Kidney tubule cell (primary cell): ENCODE measurements at regions not wholly inside any gene's neighbourhood (a gene's known extent, or its start where the extent isn't known, plus 50 kb on each side); places are given as distances from the start of the nearest gene placed in this dataset.

Source experiments
- DNase-seq: peaks from one replicate; pipeline ENCODE4 v3.0.0-alpha.2; 2018; ENCODE audit warnings: low spot score

DNA sequence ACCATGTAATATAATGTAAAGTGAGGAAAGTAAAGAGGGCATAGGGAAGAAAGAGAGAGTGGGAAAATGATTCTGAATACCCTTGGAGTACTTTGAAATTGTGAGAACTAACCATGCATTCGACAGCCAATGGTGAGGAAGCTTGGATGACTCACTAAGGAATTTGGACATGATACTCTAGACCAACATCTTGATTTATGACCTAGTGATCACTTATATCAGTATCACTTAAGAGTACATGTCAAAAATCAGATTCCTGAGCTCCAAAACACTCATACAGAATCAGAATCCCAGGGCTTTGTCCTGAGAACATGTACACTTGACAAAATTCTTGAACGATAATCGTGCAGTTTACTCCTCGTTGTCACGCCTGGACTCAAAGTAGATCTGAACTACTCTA, 1899.8 kb upstream of the PIK3C3 start:
- peak; percentile 35 for DNase-seq

DNA sequence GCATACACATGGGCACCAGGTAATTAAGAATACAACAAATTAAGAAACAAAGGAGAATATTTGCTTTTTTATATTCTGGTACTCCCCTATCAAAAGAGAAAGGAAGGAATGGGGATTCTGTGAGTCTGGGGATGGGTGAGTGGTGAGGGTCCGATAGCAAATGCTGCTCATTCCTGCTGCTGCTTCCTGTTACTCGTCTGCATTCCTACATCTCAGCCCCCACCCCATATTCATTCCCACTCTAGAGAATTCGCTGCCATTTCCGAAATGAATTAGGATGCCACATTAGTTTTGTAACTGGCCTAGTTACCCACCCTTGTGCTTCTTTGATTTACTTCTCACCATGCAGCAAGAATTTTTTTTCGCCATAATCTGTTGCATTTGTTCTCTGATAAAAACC, 1905.3 kb upstream of the PIK3C3 start:
- DNase-seq, result no peak

- no peak for DNase-seq
These were observed 1906.0 kb upstream of the PIK3C3 start for GRCh38 chr18:40048886-40049650.

DNA sequence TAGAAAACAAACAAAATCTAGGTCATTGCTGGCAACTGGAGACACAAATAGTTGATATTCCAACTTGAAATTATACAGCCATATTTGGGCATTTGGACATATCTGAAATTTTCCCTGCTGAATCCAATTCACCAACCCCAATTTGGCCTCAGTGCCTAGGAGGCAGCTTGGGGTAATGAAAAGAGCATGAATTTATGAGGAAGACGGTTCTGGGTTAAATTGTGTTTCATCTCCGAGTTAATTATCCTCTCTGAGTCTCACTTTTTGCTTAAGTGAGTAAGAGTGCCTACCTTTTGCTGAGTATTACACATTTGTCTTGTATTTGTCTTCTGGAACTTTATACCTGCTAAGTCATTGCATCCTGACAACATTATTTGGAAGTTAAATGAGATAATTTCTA, 1906.8 kb upstream of the PIK3C3 start:
- DNase-seq, result no peak

DNA sequence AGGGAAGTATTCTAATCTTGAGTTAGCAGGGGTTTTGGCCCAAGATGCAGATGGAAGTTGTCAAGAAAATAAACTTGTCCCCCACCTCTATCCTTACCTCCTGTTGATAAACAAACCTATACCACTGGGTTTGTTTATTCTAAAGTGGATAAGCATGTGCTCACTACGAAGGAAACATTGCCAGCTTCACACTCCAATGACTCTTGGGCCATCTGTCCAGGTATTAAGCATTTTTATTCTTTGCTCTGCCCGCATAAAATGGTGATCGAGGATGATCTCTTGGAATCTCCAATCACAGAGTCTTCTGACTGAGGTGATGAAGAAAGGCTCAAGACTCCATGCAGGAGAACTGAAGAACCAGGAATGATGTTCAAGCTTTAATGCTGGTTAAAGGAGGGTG, 1908.4 kb upstream of the PIK3C3 start:
- DNase-seq, result no peak

GRCh38 chr18:40041951-40042350, 1913.1 kb upstream of the PIK3C3 start:
- no peak for DNase-seq

DNA sequence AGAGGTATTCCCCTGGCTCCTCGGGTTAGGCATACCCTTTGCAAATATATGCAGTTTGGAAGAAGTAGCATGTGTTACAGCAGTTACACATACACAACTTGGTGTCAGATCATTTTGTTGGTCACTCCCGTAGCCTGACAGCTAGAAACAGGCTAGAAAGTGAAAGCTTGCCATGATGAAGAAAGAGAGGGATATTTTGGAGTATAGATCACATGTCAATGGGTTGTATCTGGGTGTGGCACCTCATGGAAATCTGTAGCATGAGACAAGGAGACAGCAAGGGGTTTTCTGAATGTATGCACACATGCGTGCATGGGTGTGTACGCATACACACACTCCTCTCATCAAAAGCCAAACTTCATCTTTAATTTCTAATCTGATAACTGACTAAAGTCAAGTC, 1914.5 kb upstream of the PIK3C3 start:
- DNase-seq, result no peak

- no peak for DNase-seq
These were observed 1917.7 kb upstream of the PIK3C3 start for GRCh38 chr18:40037356-40037755.

DNA sequence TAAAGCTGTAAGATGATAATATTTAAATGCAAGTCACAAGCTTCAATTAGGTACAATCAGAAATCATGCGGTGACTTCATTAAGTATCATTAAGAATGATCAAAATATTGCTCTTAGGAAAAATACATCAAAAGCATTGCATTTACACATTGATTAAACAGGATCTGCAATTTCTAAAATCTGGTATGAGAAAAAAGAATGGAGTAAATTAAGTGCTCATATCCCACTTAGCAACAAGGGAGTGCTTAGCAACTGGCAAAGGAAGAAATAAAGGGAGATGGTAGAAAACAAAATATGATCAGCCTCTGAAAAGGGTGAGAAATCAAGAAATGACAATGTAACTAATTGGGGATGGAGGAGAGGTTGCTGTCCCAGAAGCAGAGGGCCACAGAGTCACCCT, 1918.2 kb upstream of the PIK3C3 start:
- DNase-seq, result no peak

- DNase-seq, result no peak
These were observed 1919.1 kb upstream of the PIK3C3 start for GRCh38 chr18:40035966-40036365.

DNA sequence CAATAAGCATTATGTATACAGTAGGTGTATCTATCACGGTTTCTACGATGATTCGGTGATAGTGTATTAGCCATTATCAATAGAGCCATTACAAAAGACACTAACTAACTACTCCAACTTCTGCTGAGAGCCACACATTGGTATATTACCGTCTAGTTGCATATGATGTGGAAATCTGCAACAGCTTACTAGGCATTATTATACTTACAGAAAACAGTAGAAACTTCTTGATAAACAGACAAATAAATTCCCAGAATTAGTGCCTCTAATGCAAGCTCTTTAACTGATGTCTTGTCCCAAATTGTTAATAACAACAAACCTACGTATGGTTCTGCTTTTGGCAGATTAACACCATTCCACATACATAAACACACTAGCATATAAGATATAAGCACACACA, 1923.0 kb upstream of the PIK3C3 start:
- no peak for DNase-seq

DNA sequence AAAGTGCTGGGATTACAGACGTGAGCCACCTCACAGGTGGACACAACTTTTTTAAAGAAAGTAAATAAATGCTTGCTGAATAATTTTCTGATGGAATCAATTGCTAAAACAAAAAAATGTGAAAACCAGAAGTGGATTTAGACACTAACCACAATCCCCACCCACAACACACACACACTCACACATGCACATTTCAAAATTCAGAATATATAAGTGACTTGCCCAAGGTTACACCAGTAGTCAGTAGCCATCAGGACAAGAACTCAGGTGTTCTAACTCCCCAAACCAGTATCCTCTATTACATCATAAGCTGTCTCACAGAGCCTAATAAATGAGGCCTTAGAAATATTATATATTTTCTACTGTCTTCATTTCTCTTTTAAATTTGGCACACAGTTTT, 1923.6 kb upstream of the PIK3C3 start:
- no peak for DNase-seq

DNA sequence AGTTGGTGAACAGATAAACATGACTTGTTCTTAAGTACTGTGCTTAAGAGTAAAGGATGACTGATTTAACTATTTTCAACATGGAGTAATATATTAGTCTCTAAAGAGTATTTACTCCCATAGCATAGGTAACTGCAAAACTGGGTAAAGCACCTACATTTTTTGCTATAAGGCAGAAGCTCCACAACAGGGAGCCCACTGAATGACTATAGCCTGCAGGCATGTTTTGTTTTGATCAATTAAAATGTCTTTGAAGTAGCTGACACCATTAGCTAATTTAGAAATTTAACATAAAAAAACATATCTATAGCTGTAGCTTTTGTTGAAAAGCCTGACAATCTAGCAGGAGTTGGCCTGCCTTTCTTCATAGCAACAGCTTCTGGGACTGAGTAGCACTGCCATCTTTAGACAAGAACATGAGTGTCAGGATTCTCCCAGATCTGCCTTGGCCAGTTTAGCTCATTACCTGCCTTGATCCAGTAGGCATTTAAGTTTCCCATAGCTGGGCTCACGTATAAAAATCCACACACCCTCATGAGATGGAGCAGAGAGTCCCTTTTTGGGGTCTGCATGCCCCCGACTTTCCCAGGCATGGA, 1935.1 kb upstream of the PIK3C3 start:
- no peak for DNase-seq

DNA sequence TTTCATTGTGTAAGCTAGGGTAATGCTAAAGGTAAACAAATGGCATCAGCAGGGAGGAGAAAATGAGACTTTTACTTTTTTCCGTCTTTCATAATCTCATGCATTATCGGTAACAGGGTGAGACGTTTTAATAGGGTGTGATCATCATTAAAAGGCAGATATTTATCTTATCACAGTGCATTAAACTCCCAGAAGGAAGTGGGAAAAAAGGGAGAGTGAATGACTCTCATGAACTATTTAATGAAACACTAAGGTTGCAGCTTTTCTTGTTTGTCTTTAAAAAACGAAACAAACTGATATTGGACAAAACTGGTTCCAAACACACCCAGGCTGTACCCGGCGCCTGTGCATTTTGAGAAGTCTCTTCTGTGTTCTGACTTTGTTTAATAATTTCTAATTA, 1936.8 kb upstream of the PIK3C3 start:
- DNase-seq, result no peak

DNA sequence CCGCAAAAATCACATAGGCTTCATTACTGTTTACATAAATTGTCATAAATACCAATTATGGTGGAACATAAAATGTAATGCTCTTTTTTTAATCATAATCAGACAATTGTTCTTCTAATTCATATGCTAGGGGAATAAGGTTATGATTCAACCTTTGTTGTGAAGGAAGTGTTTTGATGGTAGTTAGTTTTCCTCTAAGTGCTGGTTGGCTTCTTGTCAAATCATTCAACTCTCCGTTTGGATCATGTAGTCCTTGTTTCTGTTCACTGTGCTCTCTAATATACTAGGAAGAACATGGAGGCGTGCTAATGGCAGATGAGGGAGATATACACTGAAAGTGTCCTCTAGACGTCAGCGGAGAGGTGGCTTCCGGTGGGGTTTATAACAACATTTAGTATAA, 1938.0 kb upstream of the PIK3C3 start:
- no peak for DNase-seq

GRCh38 chr18:40016405-40016804, 1938.6 kb upstream of the PIK3C3 start:
- DNase-seq, result no peak

DNA sequence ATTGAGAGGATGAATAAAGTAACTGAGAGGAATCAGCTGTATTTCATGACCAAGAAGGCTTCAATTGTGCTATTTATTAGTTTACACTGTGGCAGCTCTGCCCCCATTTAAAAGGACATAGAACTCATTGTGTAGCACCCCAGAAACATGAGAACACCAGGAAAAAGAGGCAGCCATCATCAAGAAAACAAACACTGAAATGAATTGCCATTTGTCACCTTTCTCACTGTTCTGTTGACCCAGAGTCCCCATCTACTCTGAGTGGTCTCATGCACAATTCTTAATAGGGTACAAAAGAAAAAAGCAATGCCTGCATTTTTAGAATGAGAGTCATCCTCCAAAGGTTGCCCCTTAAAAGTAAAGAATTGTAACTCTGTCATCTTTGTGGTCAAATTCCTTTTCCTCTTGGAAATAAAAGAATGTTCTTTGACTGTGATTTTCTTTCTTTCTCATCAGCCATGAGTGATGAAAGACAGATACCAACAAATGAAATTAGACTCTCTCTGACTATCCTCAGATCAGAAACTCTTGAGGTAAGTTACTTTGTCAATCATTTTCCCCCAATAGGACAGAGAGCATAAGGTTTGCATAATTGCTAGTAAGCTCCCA, 1941.9 kb upstream of the PIK3C3 start:
- peak; percentile 9 for DNase-seq

- DNase-seq, result no peak
These were observed 1943.8 kb upstream of the PIK3C3 start for GRCh38 chr18:40011201-40011600.

GRCh38 chr18:40006634-40007033, 1948.4 kb upstream of the PIK3C3 start:
- no peak for DNase-seq

- DNase-seq, result no peak
These were observed 1950.8 kb upstream of the PIK3C3 start for GRCh38 chr18:40004246-40004645.

GRCh38 chr18:39998317-39998716, 1956.7 kb upstream of the PIK3C3 start:
- no peak for DNase-seq

DNA sequence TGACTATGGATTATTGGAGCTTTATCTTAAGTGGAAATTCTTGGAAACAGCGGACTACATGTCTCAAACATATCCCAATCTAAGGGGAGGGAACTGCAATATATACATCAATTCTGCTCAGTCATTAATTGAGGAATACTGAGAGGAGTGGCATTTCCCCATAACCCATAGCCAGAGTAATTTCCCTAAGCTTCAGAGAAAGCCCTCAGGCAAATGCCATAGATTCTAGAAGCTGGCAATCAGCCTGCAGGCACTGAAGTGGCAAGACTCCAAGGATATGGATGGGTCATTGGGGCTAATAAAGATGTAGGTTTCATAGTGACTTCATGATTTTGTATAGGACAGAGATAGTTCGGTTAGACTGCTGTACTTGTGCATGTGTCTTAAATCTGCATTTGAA, 1960.5 kb upstream of the PIK3C3 start:
- peak; percentile 4 for DNase-seq

- no peak for DNase-seq
These were observed 1963.3 kb upstream of the PIK3C3 start for GRCh38 chr18:39991696-39992265.
